H4 (cell line): ENCODE measurements at regions not wholly inside any gene's neighbourhood (a gene's known extent, or its start where the extent isn't known, plus 50 kb on each side); places are given as distances from the start of the nearest gene placed in this dataset.
"Not testable (repeated sequence)": the region's sequence is repeated elsewhere in the genome, so short reads cannot be mapped to it uniquely, and the experiment has no call there.

Source experiments
- DNase-seq: peaks from one replicate; pipeline ENCODE4 v3.0.0-alpha.2; 2015; ENCODE audit warnings: low spot score

GRCh38 chr2:234406085-234406484 lies 90.8 kb downstream of the ARL4C start:
- DNase-seq: no peak

- no peak for DNase-seq
Measured at GRCh38 chr2:234405462-234405861, 91.4 kb downstream of the ARL4C start.

GRCh38 chr2:234404957-234405356 lies 91.9 kb downstream of the ARL4C start:
- no peak for DNase-seq

GRCh38 chr2:234403751-234404150 lies 93.1 kb downstream of the ARL4C start:
- no peak for DNase-seq

- DNase-seq: no peak
Measured at GRCh38 chr2:234403074-234403473, 93.8 kb downstream of the ARL4C start.

GRCh38 chr2:234401426-234401825 lies 95.5 kb downstream of the ARL4C start:
- DNase-seq: no peak

- no peak for DNase-seq
Measured at GRCh38 chr2:234399451-234400246, 97.2 kb downstream of the ARL4C start.

- no peak for DNase-seq
Measured at GRCh38 chr2:234398531-234398930, 98.3 kb downstream of the ARL4C start.

GRCh38 chr2:234395891-234396420 lies 100.9 kb downstream of the ARL4C start:
- DNase-seq: no peak

GRCh38 chr2:234394450-234394849 lies 102.4 kb downstream of the ARL4C start:
- no peak for DNase-seq

- no peak for DNase-seq
Measured at GRCh38 chr2:234393354-234393753, 103.5 kb downstream of the ARL4C start.

- DNase-seq: no peak
Measured at GRCh38 chr2:234392041-234392615, 104.8 kb downstream of the ARL4C start.

- DNase-seq: no peak
Measured at GRCh38 chr2:234391625-234392024, 105.3 kb downstream of the ARL4C start.

- not testable (repeated sequence) for DNase-seq
Measured at GRCh38 chr2:234389661-234390060, 107.2 kb downstream of the ARL4C start.

GRCh38 chr2:234388591-234388990 lies 108.3 kb downstream of the ARL4C start:
- no peak for DNase-seq

GRCh38 chr2:234386971-234387370 lies 109.9 kb downstream of the ARL4C start:
- DNase-seq: no peak

- no peak for DNase-seq
Measured at GRCh38 chr2:234382131-234382530, 114.8 kb downstream of the ARL4C start.

GRCh38 chr2:234378958-234379357 lies 117.9 kb downstream of the ARL4C start:
- DNase-seq: not testable (repeated sequence)

GRCh38 chr2:234378440-234378839 lies 118.4 kb downstream of the ARL4C start:
- DNase-seq: no peak

GRCh38 chr2:234377761-234378391 lies 119.0 kb downstream of the ARL4C start:
- no peak for DNase-seq

- no peak for DNase-seq
Measured at GRCh38 chr2:234376229-234376628, 120.7 kb downstream of the ARL4C start.

GRCh38 chr2:234375176-234375880 lies 121.6 kb downstream of the ARL4C start:
- no peak for DNase-seq
